K562 (cell line): ENCODE measurements at regions not wholly inside any gene's neighbourhood (a gene's known extent, or its start where the extent isn't known, plus 50 kb on each side); places are given as distances from the start of the nearest gene placed in this dataset.

Experiments
- ATAC-seq: fragments of 200-7000 bp; cut with Tn5 transposase; 3 replicates; pipeline ENCODE4 v1.9.1; 2020; ENCODE audit warnings: moderate library complexity
- BruUV-seq: library from RNA; stranded (reverse); fragments of 400-500 nt; replicated peaks from 2 replicates; lab custom pipeline; 2021; lab: Mats Ljungman, UMichigan
- CTCF ChIA-PET: fragments of 300-600 bp; formaldehyde crosslinking; extraction: SDS; loops from one replicate; lab custom pipeline; 2021; ENCODE audit warnings: low intra/inter-chr PET ratio; lab: Yijun Ruan, JAX
- POLR2A ChIA-PET: fragments of 300-600, 350-650 bp; sonication (Branson Sonifier 250); formaldehyde crosslinking; extraction: SDS; loops from one replicate; lab custom pipeline; 2021; ENCODE audit warnings: antibody characterized with exemption, inconsistent platforms; lab: Yijun Ruan, JAX
- DNase-seq, 4 experiments: peaks; one replicate each; pipeline versions ENCODE4 v3.0.0 to v3.0.0-alpha.2; 2011 to 2018; ENCODE audit warnings: low spot score in 3 of 4, mixed read lengths in 3 of 4; ENCODE audit errors: extremely low read depth in 1 of 4
- FAIRE-seq: peaks from 2 replicates; lab custom pipeline; 2011; peaks lifted over from hg19 to GRCh38; lab: Jason Lieb, UNC
- H2AFZ ChIP-seq: 2 replicates; pipeline ENCODE4 v1.6.0; 2011; ENCODE audit warnings: low read depth, low read length, control low read depth, inconsistent platforms
- H3K27ac ChIP-seq: fragments of 200-600 bp; 3 replicates; pipeline ENCODE4 v1.8.0; 2011; ENCODE audit warnings: low read depth, mild to moderate bottlenecking, control low read depth, inconsistent platforms, low read length, moderate library complexity, mixed read lengths; ENCODE audit errors: extremely low read depth
- H3K27me3 ChIP-seq, 2 experiments: fragments of 300-600 bp in 1 of 2; 2 replicates in 1 of 2; 3 replicates in 1 of 2; pipeline versions ENCODE4 v1.6.0 to v1.8.0; 2011; ENCODE audit warnings: inconsistent platforms in 2 of 2, low read length in 2 of 2, mild to moderate bottlenecking in 1 of 2, mixed read lengths in 1 of 2, moderate library complexity in 1 of 2; ENCODE audit not compliant: control insufficient read depth in 2 of 2, insufficient read depth in 2 of 2
- H3K36me3 ChIP-seq: fragments of 300-600 bp; 3 replicates; pipeline ENCODE4 v1.8.0; 2011; ENCODE audit warnings: mild to moderate bottlenecking, low read length, inconsistent platforms; ENCODE audit not compliant: control insufficient read depth, insufficient read depth
- H3K4me1 ChIP-seq, 2 experiments: fragments of 200-600 bp in 1 of 2; replicated peaks in 1 of 2; 2 replicates in 1 of 2; 3 replicates in 1 of 2; pipeline versions ENCODE4 v1.5.1 to v1.8.0; 2011; ENCODE audit warnings: inconsistent platforms in 2 of 2, low read length in 2 of 2, mild to moderate bottlenecking in 1 of 2, mixed read lengths in 1 of 2, moderate library complexity in 1 of 2; ENCODE audit not compliant: control insufficient read depth in 2 of 2, insufficient read depth in 2 of 2
- H3K4me2 ChIP-seq: 2 replicates; pipeline ENCODE4 v1.6.1; 2011; ENCODE audit warnings: low read length, control low read depth, inconsistent platforms, mixed read lengths; ENCODE audit not compliant: insufficient read depth
- H3K4me3 ChIP-seq: fragments of 200-600 bp; sonication (generic), shearing (Covaris generic); 2 replicates; pipeline ENCODE4 v1.5.1; 2016; ENCODE audit warnings: control low read depth, inconsistent platforms
- H3K79me2 ChIP-seq: fragments of 200-600 bp; 3 replicates; pipeline ENCODE4 v1.8.0; 2011; ENCODE audit warnings: low read length, inconsistent platforms; ENCODE audit not compliant: control insufficient read depth, insufficient read depth
- H3K9ac ChIP-seq, 2 experiments: 2 replicates each; pipeline versions ENCODE4 v1.6.0 to v1.6.1; 2011; ENCODE audit warnings: low read depth in 2 of 2, low read length in 2 of 2, control low read depth in 1 of 2, inconsistent platforms in 1 of 2, mild to moderate bottlenecking in 1 of 2, mixed read lengths in 1 of 2; ENCODE audit not compliant: insufficient read depth in 1 of 2
- H3K9me1 ChIP-seq: one replicate; pipeline ENCODE4 v1.6.0; 2011; ENCODE audit warnings: inconsistent platforms, mild to moderate bottlenecking, low read length, moderate library complexity; ENCODE audit not compliant: control insufficient read depth, insufficient read depth
- H3K9me3 ChIP-seq: replicated peaks from 2 replicates; pipeline ENCODE4 v1.5.1; 2011; ENCODE audit warnings: low read depth, low read length, inconsistent platforms; ENCODE audit not compliant: control insufficient read depth, insufficient read depth
- H4K20me1 ChIP-seq: replicated peaks from 2 replicates; pipeline ENCODE4 v1.6.1; 2011; ENCODE audit warnings: low read length, inconsistent platforms, mixed read lengths; ENCODE audit not compliant: control insufficient read depth, insufficient read depth
- CEBPB ChIP-seq: fragments of 450-650 bp; IDR thresholded peaks from 2 replicates; pipeline ENCODE4 v1.6.1; 2016; ENCODE audit warnings: missing genetic modification characterization, missing compliant biosample characterization
- CEBPG ChIP-seq, 3 experiments: fragments of 200-800 bp in 1 of 3; sonication (Bioruptor generic) in 1 of 3; sonication (generic) in 1 of 3; formaldehyde crosslinking in 1 of 3; IDR thresholded peaks in 2 of 3; conservative IDR thresholded peaks in 1 of 3; 2 replicates each; pipeline versions ENCODE4 v1.6.1 to v1.8.0; 2016 to 2022; ENCODE audit warnings: missing compliant biosample characterization in 2 of 3, missing genetic modification characterization in 2 of 3, mild to moderate bottlenecking in 1 of 3, missing genetic modification reagents in 1 of 3
- FOXK1 ChIP-seq: sonication (generic); formaldehyde crosslinking; IDR thresholded peaks from 2 replicates; pipeline ENCODE4 v1.8.0; 2022; ENCODE audit warnings: missing genetic modification reagents, mild to moderate bottlenecking, borderline replicate concordance
- GTF2F1 ChIP-seq: IDR thresholded peaks from 2 replicates; pipeline ENCODE4 v1.6.1; 2011; ENCODE audit warnings: low read depth, low read length, improper control_type of control experiment
- HCFC1 ChIP-seq: IDR thresholded peaks from 2 replicates; pipeline ENCODE4 v1.6.1; 2012; ENCODE audit warnings: low read depth, low read length, improper control_type of control experiment
- MITF ChIP-seq: IDR thresholded peaks from 2 replicates; pipeline ENCODE4 v1.6.1; 2014; ENCODE audit warnings: antibody characterized with exemption
- NFATC3 ChIP-seq: fragments of 450-650 bp; IDR thresholded peaks from 2 replicates; pipeline ENCODE4 v1.6.1; 2017; ENCODE audit warnings: mild to moderate bottlenecking
- POLR2B ChIP-seq: fragments of 450-650 bp; IDR thresholded peaks from 2 replicates; pipeline ENCODE4 v1.6.1; 2018; ENCODE audit warnings: low read depth; ENCODE audit not compliant: partially characterized antibody
- PRMT5 ChIP-seq: sonication (generic); formaldehyde crosslinking; IDR thresholded peaks from 2 replicates; pipeline ENCODE4 v1.5.0; 2020; ENCODE audit warnings: missing genetic modification reagents
- PRPF4 ChIP-seq: fragments of 200-400 bp; formaldehyde crosslinking; IDR thresholded peaks from one replicate; pipeline ENCODE4 v1.6.1; 2017; ENCODE audit warnings: low read length, low read depth, mild to moderate bottlenecking; ENCODE audit not compliant: insufficient read depth, poor library complexity, severe bottlenecking
- SMAD2 ChIP-seq: fragments of 150-350 bp; IDR thresholded peaks from 2 replicates; pipeline ENCODE4 v1.6.1; 2014; ENCODE audit warnings: low read depth, mild to moderate bottlenecking, low read length
- YBX1 ChIP-seq: fragments of 450-650 bp; IDR thresholded peaks from 2 replicates; pipeline ENCODE4 v1.7.1; 2016; ENCODE audit warnings: mild to moderate bottlenecking
- ZNF511 ChIP-seq: sonication (generic); formaldehyde crosslinking; IDR thresholded peaks from 2 replicates; pipeline ENCODE4 v1.8.0; 2022; ENCODE audit warnings: mild to moderate bottlenecking, missing genetic modification reagents
- ZNF785 ChIP-seq: fragments of 250-450 bp; sonication (Bioruptor Pico); IDR thresholded peaks from 2 replicates; pipeline ENCODE4 v1.4.0; 2020; ENCODE audit warnings: mild to moderate bottlenecking
- WGBS: fragments of 100-300 bp; shearing (Covaris generic); methylation state at CpG from one replicate; pipeline ENCODE4 v1.1.6; 2016; ENCODE audit warnings: low coverage, mixed read lengths; ENCODE audit not compliant: insufficient coverage; ENCODE audit errors: missing lambda C conversion rate; 5-methylcytosine and 5-hydroxymethylcytosine counted together
- in situ Hi-C: fragments of 300-500 bp; cut with MboI; formaldehyde crosslinking; loops from 4 replicates; pipeline ENCODE4 v1.15.0; 2018; ENCODE audit warnings: inconsistent platforms, mixed read lengths
- intact Hi-C: fragments of 100-400 bp; cut with micrococcal nuclease; formaldehyde crosslinking; loops from 2 replicates; pipeline ENCODE4 v1.14.2; 2022

GRCh38 chr1:199794105-199794863, 233.2 kb upstream of the NR5A2 start:
- no peaks in the 10 kb centered on the region for H3K27me3 ChIP-seq
- CTCF ChIA-PET: no interaction called here
- H3K4me1 ChIP-seq: no peaks in the 10 kb centered on the region
- POLR2A ChIA-PET: no interaction called here
- H3K9ac ChIP-seq: no peak overlapping the region
- no peak overlapping the region for H3K27ac ChIP-seq
- intact Hi-C loops: no loop called here
- WGBS: 1% methylated on average over 9 of the region's 9 CpGs
- TF ChIP-seq CEBPB (tag): peak; percentile 60
- no peak for TF ChIP-seq PRMT5 (CRISPR knock-in tag)
- no peak for TF ChIP-seq CEBPG (CRISPR knock-in tag; IDR thresholded peaks at IDR 0.05)
- TF ChIP-seq CEBPG (tag; conservative IDR thresholded peaks at IDR 0.05 in 1 of 2, IDR thresholded peaks at IDR 0.05 in 1 of 2): peak in 1 of 2 experiments; percentile 67; a peak in 2 of 4 replicates
- no peak overlapping the region for H3K4me2 ChIP-seq
- no peaks in the 10 kb centered on the region for H3K36me3 ChIP-seq
- DNase-seq: no peak
- no peak overlapping the region for H3K4me3 ChIP-seq
- no peaks in the 10 kb centered on the region for H3K79me2 ChIP-seq
- FAIRE-seq: no peak
- BruUV-seq: no TSS peak
- in situ Hi-C loops: no loop called here
- H4K20me1 ChIP-seq: no peaks in the 10 kb centered on the region
- H3K9me3 ChIP-seq: no peaks in the 10 kb centered on the region
- H2AFZ ChIP-seq: no peak overlapping the region
- no peak for ATAC-seq
- no peaks in the 10 kb centered on the region for H3K9me1 ChIP-seq

GRCh38 chr1:199799116-199799515, 228.4 kb upstream of the NR5A2 start:
- H3K79me2 ChIP-seq: no peaks in the 10 kb centered on the region
- no peak for ATAC-seq
- H3K9me1 ChIP-seq: no peaks in the 10 kb centered on the region
- no peak overlapping the region for H2AFZ ChIP-seq
- H3K4me3 ChIP-seq: no peak overlapping the region
- intact Hi-C loops: no loop called here
- 2% methylated on average over 8 of the region's 8 CpGs for WGBS
- POLR2A ChIA-PET: no interaction called here
- H3K4me1 ChIP-seq: no peaks in the 10 kb centered on the region
- no peak overlapping the region for H3K4me2 ChIP-seq
- no peak for FAIRE-seq
- CTCF ChIA-PET: no interaction called here
- in situ Hi-C loops: no loop called here
- H3K9ac ChIP-seq: no peak overlapping the region
- no TSS peak for BruUV-seq
- no peaks in the 10 kb centered on the region for H3K9me3 ChIP-seq
- no peaks in the 10 kb centered on the region for H3K27me3 ChIP-seq
- no peaks in the 10 kb centered on the region for H3K36me3 ChIP-seq
- H4K20me1 ChIP-seq: no peaks in the 10 kb centered on the region
- H3K27ac ChIP-seq: no peak overlapping the region
- DNase-seq: no peak
- no peak for TF ChIP-seq GTF2F1
- no peak for TF ChIP-seq POLR2B
- no peak for TF ChIP-seq NFATC3
- TF ChIP-seq ZNF511 (CRISPR knock-in tag): no peak
- no peak for TF ChIP-seq ZNF785 (CRISPR knock-in tag)
- no peak for TF ChIP-seq PRPF4
- TF ChIP-seq FOXK1 (CRISPR knock-in tag): no peak
- no peak for TF ChIP-seq SMAD2
- TF ChIP-seq HCFC1: no peak
- TF ChIP-seq YBX1: no peak
- no peak for TF ChIP-seq MITF
